ENCODE measurements at regions not wholly inside any gene's neighbourhood (a gene's known extent, or its start where the extent isn't known, plus 50 kb on each side); places are given as distances from the start of the nearest gene placed in this dataset.

GRCh38 chr20:4480104-4480503, 206.2 kb upstream of the PRNP start:
- no peak overlapping the region for H3K27ac Mint-ChIP-seq
- intact Hi-C loops (cut with micrococcal nuclease): no loop called here
- Histone ChIP-seq H4K20me1 (ENCODE audit: control insufficient read depth, insufficient read depth, low read length, poor library complexity, severe bottlenecking) (no peaks in the 10 kb centered on the region), H3K27ac (ENCODE audit: low read length in 2 of 2) (no peak overlapping the region), H3K4me1 (ENCODE audit: control insufficient read depth in 2 of 2, insufficient read depth in 2 of 2, low read length in 2 of 2) (no peaks in the 10 kb centered on the region), H3K9me3 (ENCODE audit: control extremely low read depth in 1 of 3, control insufficient read depth in 2 of 3, insufficient read depth in 1 of 3, low read length in 2 of 3) (no peaks in the 10 kb centered on the region), H3K79me2 (ENCODE audit: control insufficient read depth, insufficient read depth, low read length) (no peaks in the 10 kb centered on the region), H3K27me3 (replicated peaks in 1 of 4; ENCODE audit: control extremely low read depth in 1 of 4, control insufficient read depth in 3 of 4, insufficient read depth in 4 of 4, low read length in 3 of 4) (peaks cover 0 to 6% (median 1%) of the 10 kb centered on the region in 4 experiments), H2AFZ (ENCODE audit: insufficient read depth, low read depth, low read length, poor library complexity, severe bottlenecking) (no peak overlapping the region), H3K4me2 (replicated peaks; ENCODE audit: low read depth, low read length, poor library complexity, severe bottlenecking) (no peak overlapping the region), H3K9ac (ENCODE audit: low read length) (no peak overlapping the region), H3K4me3 (ENCODE audit: control extremely low read depth in 1 of 5, extremely low read depth in 1 of 5, insufficient read depth in 1 of 5, low read depth in 2 of 5, low read length in 4 of 5) (no peak overlapping the region), H3K36me3 (replicated peaks in 1 of 2; ENCODE audit: control extremely low read depth in 1 of 2, control insufficient read depth in 1 of 2, extremely low read depth in 1 of 2, insufficient read depth in 2 of 2, low read length in 1 of 2) (no peaks in the 10 kb centered on the region)
- H3K4me3 Mint-ChIP-seq: no peak overlapping the region
- WGBS (ENCODE audit: insufficient coverage): 75% methylated on average over 1 of the region's 3 CpGs
- POLR2A ChIA-PET: no interaction called here
- no peak for ATAC-seq (ENCODE audit: low read depth)
- DNase-seq: no peak
- CTCF ChIA-PET: no interaction called here
- peaks cover 24% of the 10 kb centered on the region for H3K27me3 Mint-ChIP-seq
- H3K4me1 Mint-ChIP-seq: no peaks in the 10 kb centered on the region
- no peaks in the 10 kb centered on the region for H3K9me3 Mint-ChIP-seq (ENCODE audit: insufficient read depth)
- TF ChIP-seq EZH2 (IDR thresholded peaks at IDR 0.05; ENCODE audit: borderline replicate concordance, insufficient read depth, low read depth, low read length, poor library complexity, severe bottlenecking) (no peak), CTCF (IDR thresholded peaks at IDR 0.05) (no peak)

- DNase-seq (no peak), ATAC-seq (ENCODE audit: low read depth) (no peak)
- Histone ChIP-seq H3K4me3 (ENCODE audit: control extremely low read depth in 1 of 5, extremely low read depth in 1 of 5, insufficient read depth in 1 of 5, low read depth in 2 of 5, low read length in 4 of 5) (no peak overlapping the region), H3K36me3 (replicated peaks in 1 of 2; ENCODE audit: control extremely low read depth in 1 of 2, control insufficient read depth in 1 of 2, extremely low read depth in 1 of 2, insufficient read depth in 2 of 2, low read length in 1 of 2) (no peaks in the 10 kb centered on the region), H3K4me1 (ENCODE audit: control insufficient read depth in 2 of 2, insufficient read depth in 2 of 2, low read length in 2 of 2) (no peaks in the 10 kb centered on the region), H3K27me3 (replicated peaks in 1 of 4; ENCODE audit: control extremely low read depth in 1 of 4, control insufficient read depth in 3 of 4, insufficient read depth in 4 of 4, low read length in 3 of 4) (no peaks in the 10 kb centered on the region), H3K79me2 (ENCODE audit: control insufficient read depth, insufficient read depth, low read length) (no peaks in the 10 kb centered on the region), H4K20me1 (ENCODE audit: control insufficient read depth, insufficient read depth, low read length, poor library complexity, severe bottlenecking) (no peaks in the 10 kb centered on the region), H2AFZ (ENCODE audit: insufficient read depth, low read depth, low read length, poor library complexity, severe bottlenecking) (no peak overlapping the region), H3K4me2 (replicated peaks; ENCODE audit: low read depth, low read length, poor library complexity, severe bottlenecking) (no peak overlapping the region), H3K9me3 (ENCODE audit: control extremely low read depth in 1 of 3, control insufficient read depth in 2 of 3, insufficient read depth in 1 of 3, low read length in 2 of 3) (no peaks in the 10 kb centered on the region), H3K27ac (ENCODE audit: low read length in 2 of 2) (no peak overlapping the region), H3K9ac (ENCODE audit: low read length) (no peak overlapping the region)
- intact Hi-C loops (cut with micrococcal nuclease): no loop called here
- CTCF ChIA-PET: no interaction called here
- Mint-ChIP-seq H3K9me3 (ENCODE audit: insufficient read depth) (no peaks in the 10 kb centered on the region), H3K27me3 (peaks cover 13% of the 10 kb centered on the region), H3K4me3 (no peak overlapping the region), H3K27ac (no peak overlapping the region), H3K4me1 (no peaks in the 10 kb centered on the region)
- WGBS (ENCODE audit: insufficient coverage): 92% methylated on average over 3 of the region's 4 CpGs
- POLR2A ChIA-PET: no interaction called here
- TF ChIP-seq EZH2 (IDR thresholded peaks at IDR 0.05; ENCODE audit: borderline replicate concordance, insufficient read depth, low read depth, low read length, poor library complexity, severe bottlenecking): no peak
- TF ChIP-seq CTCF (IDR thresholded peaks at IDR 0.05): no peak
Measured at GRCh38 chr20:4476903-4477500, 209.3 kb upstream of the PRNP start.

All from B cell (primary cell).